Keratinocyte (primary cell): ENCODE measurements at regions not wholly inside any gene's neighbourhood (a gene's known extent, or its start where the extent isn't known, plus 50 kb on each side); places are given as distances from the start of the nearest gene placed in this dataset.

Source experiments
- DNase-seq: peaks from one replicate; pipeline ENCODE4 v3.0.0-alpha.2; 2011; ENCODE audit warnings: low read depth, missing footprints, low spot score
- FAIRE-seq: peaks from 2 replicates; lab custom pipeline; 2011; peaks lifted over from hg19 to GRCh38; lab: Jason Lieb, UNC
- H2AFZ ChIP-seq: 2 replicates; pipeline ENCODE4 v1.6.0; 2012; ENCODE audit warnings: low read length, control low read depth, inconsistent platforms; ENCODE audit not compliant: control insufficient read depth
- H3K27ac ChIP-seq: 2 replicates; pipeline ENCODE4 v1.5.1; 2011; ENCODE audit warnings: low read length; ENCODE audit not compliant: control insufficient read depth, insufficient read depth
- H3K27me3 ChIP-seq: 3 replicates; pipeline ENCODE4 v1.6.0; 2011; ENCODE audit warnings: low read length; ENCODE audit not compliant: control insufficient read depth, insufficient read depth; ENCODE audit errors: extremely low read depth
- H3K36me3 ChIP-seq, 2 experiments: 2 replicates in 1 of 2; 3 replicates in 1 of 2; pipeline ENCODE4 v1.5.1; 2011; ENCODE audit warnings: low read length in 2 of 2, mild to moderate bottlenecking in 1 of 2; ENCODE audit not compliant: control insufficient read depth in 2 of 2, insufficient read depth in 2 of 2; ENCODE audit errors: extremely low read depth in 1 of 2
- H3K4me1 ChIP-seq: 3 replicates; pipeline ENCODE4 v1.5.1; 2011; ENCODE audit warnings: low read length; ENCODE audit not compliant: control insufficient read depth, insufficient read depth; ENCODE audit errors: extremely low read depth
- H3K4me2 ChIP-seq: 3 replicates; pipeline ENCODE4 v1.6.0; 2011; ENCODE audit warnings: low read depth, low read length; ENCODE audit not compliant: control insufficient read depth, insufficient read depth; ENCODE audit errors: extremely low read depth
- H3K4me3 ChIP-seq, 3 experiments: fragments of 200-600 bp in 1 of 3; sonication (generic) in 1 of 3; 2 replicates in 2 of 3; 3 replicates in 1 of 3; pipeline ENCODE4 v1.5.1; 2011 to 2016; ENCODE audit warnings: low read length in 3 of 3, mild to moderate bottlenecking in 3 of 3, control low read depth in 2 of 3, inconsistent platforms in 1 of 3, low read depth in 1 of 3, mixed read lengths in 1 of 3, mixed run types in 1 of 3, moderate library complexity in 1 of 3; ENCODE audit not compliant: control insufficient read depth in 2 of 3, insufficient read depth in 2 of 3; ENCODE audit errors: extremely low read depth in 1 of 3
- H3K79me2 ChIP-seq: 2 replicates; pipeline ENCODE4 v1.6.0; 2012; ENCODE audit warnings: low read length; ENCODE audit not compliant: control insufficient read depth, insufficient read depth
- H3K9ac ChIP-seq: 3 replicates; pipeline ENCODE4 v1.6.0; 2011; ENCODE audit warnings: low read length; ENCODE audit not compliant: control insufficient read depth, insufficient read depth; ENCODE audit errors: extremely low read depth
- H3K9me1 ChIP-seq: 3 replicates; pipeline ENCODE4 v1.6.0; 2011; ENCODE audit warnings: low read length; ENCODE audit not compliant: control insufficient read depth, insufficient read depth; ENCODE audit errors: extremely low read depth
- H3K9me3 ChIP-seq: 2 replicates; pipeline ENCODE4 v1.5.1; 2012; ENCODE audit warnings: low read depth, low read length; ENCODE audit not compliant: control insufficient read depth
- H4K20me1 ChIP-seq: 3 replicates; pipeline ENCODE4 v1.6.0; 2011; ENCODE audit warnings: low read length; ENCODE audit not compliant: control insufficient read depth, insufficient read depth; ENCODE audit errors: extremely low read depth
- CTCF ChIP-seq, 3 experiments: IDR thresholded peaks in 1 of 3; conservative IDR thresholded peaks in 1 of 3; optimal IDR thresholded peaks in 1 of 3; 2 replicates in 2 of 3; 3 replicates in 1 of 3; pipeline versions ENCODE3 to v1.5.1; 2011; ENCODE audit warnings: low read length in 3 of 3, mild to moderate bottlenecking in 3 of 3, moderate library complexity in 2 of 3, control low read depth in 1 of 3, inconsistent platforms in 1 of 3; ENCODE audit not compliant: insufficient read depth in 2 of 3; ENCODE audit errors: extremely low read depth in 1 of 3
- EZH2 ChIP-seq: IDR thresholded peaks from one replicate; pipeline ENCODE4 v1.6.1; 2012; ENCODE audit warnings: inconsistent platforms, mild to moderate bottlenecking, low read length, moderate library complexity
- dilution Hi-C: fragments of 300-500 bp; cut with MboI; formaldehyde crosslinking; loops from one replicate; pipeline ENCODE4 v1.7.0; 2020; ENCODE audit warnings: low sequenced_read_pairs; ENCODE audit not compliant: extremely low pct_ligation_motif_present

DNA sequence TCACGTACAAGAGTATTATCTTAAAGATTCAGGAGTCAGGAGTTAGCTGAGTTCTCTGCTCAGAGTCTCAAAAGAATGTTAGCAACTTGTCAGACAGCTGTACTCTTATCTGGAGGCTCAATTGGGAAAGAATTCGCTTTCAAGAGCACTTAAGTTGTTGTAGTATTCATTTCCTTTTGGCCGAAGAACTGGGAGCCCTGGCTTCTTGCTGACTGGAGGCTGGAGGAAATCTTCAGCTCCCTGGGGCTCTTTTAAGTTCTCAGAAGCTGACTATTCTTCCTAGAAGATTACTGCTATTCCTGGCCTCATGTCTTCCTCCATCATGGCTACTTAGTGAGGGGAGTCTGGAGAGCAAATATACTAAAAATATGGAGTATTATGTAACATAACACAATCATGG is 587.2 kb downstream of the EPHA5 start:
- no peak overlapping the region for H3K27ac ChIP-seq
- H2AFZ ChIP-seq, result no peak overlapping the region
- H3K4me2 ChIP-seq, result no peak overlapping the region
- H3K79me2 ChIP-seq, result no peaks in the 10 kb centered on the region
- H3K27me3 ChIP-seq, result no peaks in the 10 kb centered on the region
- dilution Hi-C loops, result no loop called here
- no peaks in the 10 kb centered on the region for H3K9me3 ChIP-seq
- FAIRE-seq (no peak), DNase-seq (no peak)
- H3K9ac ChIP-seq, result no peak overlapping the region
- TF ChIP-seq EZH2, result no peak
- TF ChIP-seq CTCF (optimal IDR thresholded peaks at IDR 0.05 in 1 of 3, IDR thresholded peaks at IDR 0.05 in 1 of 3, conservative IDR thresholded peaks at IDR 0.05 in 1 of 3; ENCODE audit: extremely low read depth in 1 of 3, insufficient read depth in 2 of 3, low read length in 3 of 3), result no peak
- H3K4me3 ChIP-seq, result no peak overlapping the region
- H3K4me1 ChIP-seq, result no peaks in the 10 kb centered on the region
- H4K20me1 ChIP-seq, result no peaks in the 10 kb centered on the region
- H3K9me1 ChIP-seq, result no peaks in the 10 kb centered on the region
- H3K36me3 ChIP-seq, result no peaks in the 10 kb centered on the region

DNA sequence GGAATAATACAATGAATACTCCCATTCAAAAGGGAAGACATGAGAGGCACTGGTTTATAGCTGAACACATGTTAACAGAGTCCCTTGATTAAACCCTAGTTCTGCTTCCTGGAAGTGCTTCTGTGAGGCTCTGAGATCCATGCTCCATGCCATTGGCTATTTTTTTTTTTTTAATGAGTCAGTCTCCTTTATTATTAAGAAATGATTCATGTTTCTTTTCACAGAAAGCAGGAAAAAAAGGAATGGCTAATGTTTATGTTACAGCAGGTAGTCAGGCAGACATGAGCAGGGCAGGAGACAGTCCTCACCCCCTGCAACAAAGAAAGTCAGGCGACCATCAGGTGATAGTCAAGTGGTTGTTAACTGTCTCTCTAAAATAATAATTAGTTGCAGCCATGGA is 598.7 kb downstream of the EPHA5 start:
- no peak for DNase-seq
- Histone ChIP-seq H3K9me3 (no peaks in the 10 kb centered on the region), H4K20me1 (no peaks in the 10 kb centered on the region), H3K4me3 (no peak overlapping the region), H2AFZ (no peak overlapping the region), H3K27ac (no peak overlapping the region), H3K9me1 (no peaks in the 10 kb centered on the region), H3K4me2 (no peak overlapping the region), H3K9ac (no peak overlapping the region), H3K79me2 (no peaks in the 10 kb centered on the region), H3K4me1 (no peaks in the 10 kb centered on the region), H3K36me3 (no peaks in the 10 kb centered on the region), H3K27me3 (no peaks in the 10 kb centered on the region)
- TF ChIP-seq EZH2 (no peak), CTCF (optimal IDR thresholded peaks at IDR 0.05 in 1 of 3, IDR thresholded peaks at IDR 0.05 in 1 of 3, conservative IDR thresholded peaks at IDR 0.05 in 1 of 3; ENCODE audit: extremely low read depth in 1 of 3, insufficient read depth in 2 of 3, low read length in 3 of 3) (no peak)
- no peak for FAIRE-seq
- dilution Hi-C loops, result no loop called here
